Lower leg skin (tissue), 3 donors: ENCODE measurements at regions not wholly inside any gene's neighbourhood (a gene's known extent, or its start where the extent isn't known, plus 50 kb on each side); places are given as distances from the start of the nearest gene placed in this dataset.

Experiments
- POLR2A ChIP-seq, 2 donors: fragments of 450-650 bp; IDR thresholded peaks; one replicate each; pipeline ENCODE4 v1.6.1; 2016 to 2017; ENCODE audit warnings: antibody characterized with exemption in 2 of 2, mild to moderate bottlenecking in 1 of 2, moderate library complexity in 1 of 2
- TF ChIP-seq, protein P1 (sequence below), 3 donors: fragments of 450-650 bp; IDR thresholded peaks; one replicate each; pipeline ENCODE4 v1.5.1; 2016; ENCODE audit warnings: antibody characterized with exemption in 3 of 3, mild to moderate bottlenecking in 3 of 3, moderate library complexity in 2 of 3

DNA sequence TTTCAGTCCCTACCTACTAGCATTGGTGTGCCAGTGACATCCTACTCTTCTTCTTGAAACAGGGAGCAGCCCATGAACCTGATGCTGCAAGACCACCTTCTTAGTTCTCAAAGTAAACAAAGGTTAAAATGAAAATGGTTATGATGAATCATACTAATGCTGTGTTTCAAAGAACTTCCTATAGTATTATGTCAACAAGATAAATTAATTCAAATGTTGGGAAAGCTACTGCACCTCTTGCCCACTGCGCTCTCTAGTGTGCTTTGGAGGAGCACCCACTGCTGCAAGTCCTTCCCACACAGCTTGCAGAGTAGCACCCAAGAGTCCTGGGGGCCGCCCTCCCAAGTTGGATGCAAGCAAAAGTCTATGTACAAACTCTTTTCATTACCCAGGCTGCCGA lies 81.1 kb downstream of the CD200R1L start:
- TF ChIP-seq, protein P1, sequence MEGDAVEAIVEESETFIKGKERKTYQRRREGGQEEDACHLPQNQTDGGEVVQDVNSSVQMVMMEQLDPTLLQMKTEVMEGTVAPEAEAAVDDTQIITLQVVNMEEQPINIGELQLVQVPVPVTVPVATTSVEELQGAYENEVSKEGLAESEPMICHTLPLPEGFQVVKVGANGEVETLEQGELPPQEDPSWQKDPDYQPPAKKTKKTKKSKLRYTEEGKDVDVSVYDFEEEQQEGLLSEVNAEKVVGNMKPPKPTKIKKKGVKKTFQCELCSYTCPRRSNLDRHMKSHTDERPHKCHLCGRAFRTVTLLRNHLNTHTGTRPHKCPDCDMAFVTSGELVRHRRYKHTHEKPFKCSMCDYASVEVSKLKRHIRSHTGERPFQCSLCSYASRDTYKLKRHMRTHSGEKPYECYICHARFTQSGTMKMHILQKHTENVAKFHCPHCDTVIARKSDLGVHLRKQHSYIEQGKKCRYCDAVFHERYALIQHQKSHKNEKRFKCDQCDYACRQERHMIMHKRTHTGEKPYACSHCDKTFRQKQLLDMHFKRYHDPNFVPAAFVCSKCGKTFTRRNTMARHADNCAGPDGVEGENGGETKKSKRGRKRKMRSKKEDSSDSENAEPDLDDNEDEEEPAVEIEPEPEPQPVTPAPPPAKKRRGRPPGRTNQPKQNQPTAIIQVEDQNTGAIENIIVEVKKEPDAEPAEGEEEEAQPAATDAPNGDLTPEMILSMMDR (IDR thresholded peaks at IDR 0.05) = no peak
- TF ChIP-seq POLR2A (IDR thresholded peaks at IDR 0.05) = no peak
